ENCODE measurements at regions not wholly inside any gene's neighbourhood (a gene's known extent, or its start where the extent isn't known, plus 50 kb on each side); places are given as distances from the start of the nearest gene placed in this dataset.

- no peak for TF ChIP-seq CTCF (IDR thresholded peaks at IDR 0.05; ENCODE audit: control insufficient read depth, insufficient read depth, low read depth, low read length, missing control alignments)
- no peak overlapping the region for H3K4me3 ChIP-seq (ENCODE audit: control insufficient read depth, low read depth, low read length)
- DNase-seq (ENCODE audit: low read depth) = no peak
Measured at GRCh38 chr12:126147321-126147720, 1082.1 kb downstream of the AACS start.

- DNase-seq (ENCODE audit: low read depth) = no peak
- no peak overlapping the region for H3K4me3 ChIP-seq (ENCODE audit: control insufficient read depth, low read depth, low read length)
- TF ChIP-seq CTCF (IDR thresholded peaks at IDR 0.05; ENCODE audit: control insufficient read depth, insufficient read depth, low read depth, low read length, missing control alignments) = no peak
Measured at GRCh38 chr12:126156806-126157574, 1091.8 kb downstream of the AACS start.

GRCh38 chr12:126157575-126157966 lies 1092.3 kb downstream of the AACS start:
- no peak for DNase-seq (ENCODE audit: low read depth)
- no peak overlapping the region for H3K4me3 ChIP-seq (ENCODE audit: control insufficient read depth, low read depth, low read length)
- no peak for TF ChIP-seq CTCF (IDR thresholded peaks at IDR 0.05; ENCODE audit: control insufficient read depth, insufficient read depth, low read depth, low read length, missing control alignments)

GRCh38 chr12:126159139-126159538 lies 1093.9 kb downstream of the AACS start:
- TF ChIP-seq CTCF (IDR thresholded peaks at IDR 0.05; ENCODE audit: control insufficient read depth, insufficient read depth, low read depth, low read length, missing control alignments) = no peak
- DNase-seq (ENCODE audit: low read depth) = no peak
- H3K4me3 ChIP-seq (ENCODE audit: control insufficient read depth, low read depth, low read length) = no peak overlapping the region

GRCh38 chr12:126160912-126161311 lies 1095.7 kb downstream of the AACS start:
- no peak overlapping the region for H3K4me3 ChIP-seq (ENCODE audit: control insufficient read depth, low read depth, low read length)
- DNase-seq (ENCODE audit: low read depth) = no peak
- TF ChIP-seq CTCF (IDR thresholded peaks at IDR 0.05; ENCODE audit: control insufficient read depth, insufficient read depth, low read depth, low read length, missing control alignments) = no peak

GRCh38 chr12:126163984-126164383 lies 1098.7 kb downstream of the AACS start:
- no peak for TF ChIP-seq CTCF (IDR thresholded peaks at IDR 0.05; ENCODE audit: control insufficient read depth, insufficient read depth, low read depth, low read length, missing control alignments)
- no peak for DNase-seq (ENCODE audit: low read depth)
- H3K4me3 ChIP-seq (ENCODE audit: control insufficient read depth, low read depth, low read length) = no peak overlapping the region
